Thymus (tissue), 11 donors: ENCODE measurements at regions not wholly inside any gene's neighbourhood (a gene's known extent, or its start where the extent isn't known, plus 50 kb on each side); places are given as distances from the start of the nearest gene placed in this dataset.

Experiments used
- DNase-seq, 9 donors: peaks; one replicate each; pipeline ENCODE4 v3.0.0-alpha.2; 2013; ENCODE audit warnings: low spot score in 9 of 9, low read depth in 6 of 9, missing footprints in 1 of 9
- H3K27ac ChIP-seq, 2 donors: one replicate each; pipeline ENCODE4 v1.5.1; 2013; ENCODE audit warnings: control low read depth in 1 of 2, low read depth in 1 of 2, low read length in 1 of 2, mild to moderate bottlenecking in 1 of 2, moderate library complexity in 1 of 2
- H3K27me3 ChIP-seq, 2 donors: one replicate each; pipeline ENCODE4 v1.5.1; 2013; ENCODE audit warnings: low read length in 1 of 2; ENCODE audit not compliant: control insufficient read depth in 2 of 2, insufficient read depth in 1 of 2
- H3K36me3 ChIP-seq, 2 donors: one replicate each; pipeline ENCODE4 v1.5.1; 2013; ENCODE audit warnings: low read length in 1 of 2, mild to moderate bottlenecking in 1 of 2, moderate library complexity in 1 of 2; ENCODE audit not compliant: control insufficient read depth in 2 of 2, insufficient read depth in 2 of 2
- H3K4me1 ChIP-seq, 2 donors: one replicate each; pipeline ENCODE4 v1.5.1; 2013; ENCODE audit warnings: low read length in 2 of 2; ENCODE audit not compliant: control insufficient read depth in 2 of 2, insufficient read depth in 2 of 2
- H3K4me3 ChIP-seq, 2 donors: one replicate each; pipeline ENCODE4 v1.5.1; 2013; ENCODE audit warnings: low read length in 2 of 2, control low read depth in 1 of 2, mild to moderate bottlenecking in 1 of 2
- H3K9me3 ChIP-seq, 2 donors: one replicate each; pipeline ENCODE4 v1.5.1; 2013; ENCODE audit warnings: low read length in 1 of 2, mild to moderate bottlenecking in 1 of 2; ENCODE audit not compliant: control insufficient read depth in 2 of 2, insufficient read depth in 1 of 2
- WGBS: extraction: QIAGEN DNeasy Blood & Tissue Kit; methylation state at CpG from one replicate; pipeline ENCODE4 v1.1.7; 2013; 5-methylcytosine and 5-hydroxymethylcytosine counted together
- donor health status: healthy.

- Histone ChIP-seq H3K4me3 (no peak overlapping the region), H3K9me3 (peaks cover 0 to 1% of the 10 kb centered on the region in 2 donors), H3K36me3 (no peaks in the 10 kb centered on the region), H3K27ac (no peak overlapping the region), H3K27me3 (peaks cover 0 to 14% of the 10 kb centered on the region in 2 donors), H3K4me1 (peaks cover 0 to 9% of the 10 kb centered on the region in 2 donors)
- no peak for DNase-seq
- 94% methylated on average over 7 of the region's 7 CpGs for WGBS
Measured at GRCh38 chr2:9140645-9141044, 66.0 kb upstream of the ASAP2 start.

- peaks cover 0 to 9% of the 10 kb centered on the region in 2 donors for H3K4me1 ChIP-seq
- 44% methylated on average over 19 of the region's 19 CpGs for WGBS
- no peaks in the 10 kb centered on the region for H3K36me3 ChIP-seq
- H3K4me3 ChIP-seq, result no peak overlapping the region
- H3K27me3 ChIP-seq, result peaks cover 0 to 14% of the 10 kb centered on the region in 2 donors
- H3K9me3 ChIP-seq, result peaks cover 0 to 1% of the 10 kb centered on the region in 2 donors
- peak; percentile 34 to 78 (median 53) for DNase-seq
- H3K27ac ChIP-seq, result no peak overlapping the region
Measured at GRCh38 chr2:9139491-9140443, 66.8 kb upstream of the ASAP2 start.

GRCh38 chr2:9137379-9138150 lies 69.0 kb upstream of the ASAP2 start:
- WGBS, result 91% methylated on average over 24 of the region's 24 CpGs
- Histone ChIP-seq H3K9me3 (peaks cover 1 to 8% of the 10 kb centered on the region in 2 donors), H3K27me3 (peaks cover 0 to 4% of the 10 kb centered on the region in 2 donors), H3K27ac (no peak overlapping the region), H3K36me3 (no peaks in the 10 kb centered on the region), H3K4me1 (peaks cover 0 to 1% of the 10 kb centered on the region in 2 donors), H3K4me3 (no peak overlapping the region)
- DNase-seq, result no peak

GRCh38 chr2:9135822-9136558 lies 70.6 kb upstream of the ASAP2 start:
- H3K4me3 ChIP-seq, result no peak overlapping the region
- H3K27me3 ChIP-seq, result no peaks in the 10 kb centered on the region
- DNase-seq, result no peak
- WGBS, result 97% methylated on average over 15 of the region's 15 CpGs
- no peak overlapping the region for H3K27ac ChIP-seq
- no peaks in the 10 kb centered on the region for H3K4me1 ChIP-seq
- no peaks in the 10 kb centered on the region for H3K36me3 ChIP-seq
- H3K9me3 ChIP-seq, result peaks cover 1 to 8% of the 10 kb centered on the region in 2 donors

- WGBS, result 98% methylated on average over 8 of the region's 8 CpGs
- Histone ChIP-seq H3K4me3 (no peak overlapping the region), H3K27ac (no peak overlapping the region), H3K9me3 (peaks cover 0 to 4% of the 10 kb centered on the region in 2 donors), H3K27me3 (no peaks in the 10 kb centered on the region), H3K4me1 (no peaks in the 10 kb centered on the region), H3K36me3 (no peaks in the 10 kb centered on the region)
- DNase-seq, result no peak
Measured at GRCh38 chr2:9127316-9127715, 79.3 kb upstream of the ASAP2 start.

GRCh38 chr2:9126540-9126939 lies 80.1 kb upstream of the ASAP2 start:
- DNase-seq, result no peak
- Histone ChIP-seq H3K9me3 (peaks cover 0 to 4% of the 10 kb centered on the region in 2 donors), H3K4me1 (no peaks in the 10 kb centered on the region), H3K4me3 (no peak overlapping the region), H3K27ac (no peak overlapping the region), H3K27me3 (no peaks in the 10 kb centered on the region), H3K36me3 (no peaks in the 10 kb centered on the region)
- 97% methylated on average over 3 of the region's 3 CpGs for WGBS

- DNase-seq, result no peak
- Histone ChIP-seq H3K4me1 (no peaks in the 10 kb centered on the region), H3K27ac (no peak overlapping the region), H3K36me3 (no peaks in the 10 kb centered on the region), H3K4me3 (no peak overlapping the region), H3K9me3 (peaks cover 0 to 4% of the 10 kb centered on the region in 2 donors), H3K27me3 (no peaks in the 10 kb centered on the region)
- WGBS, result 90% methylated on average over 14 of the region's 14 CpGs
Measured at GRCh38 chr2:9124231-9124741, 82.3 kb upstream of the ASAP2 start.

- no peak overlapping the region for H3K27ac ChIP-seq
- 77% methylated on average over 5 of the region's 5 CpGs for WGBS
- no peak for DNase-seq
- no peak overlapping the region for H3K4me3 ChIP-seq
- H3K36me3 ChIP-seq, result no peaks in the 10 kb centered on the region
- no peaks in the 10 kb centered on the region for H3K27me3 ChIP-seq
- H3K4me1 ChIP-seq, result no peaks in the 10 kb centered on the region
- H3K9me3 ChIP-seq, result peaks cover 0 to 4% of the 10 kb centered on the region in 2 donors
Measured at GRCh38 chr2:9123069-9123468, 83.5 kb upstream of the ASAP2 start.
